HepG2 (cell line): ENCODE measurements at regions not wholly inside any gene's neighbourhood (a gene's known extent, or its start where the extent isn't known, plus 50 kb on each side); places are given as distances from the start of the nearest gene placed in this dataset.

ENCODE experiments used
- ATAC-seq: fragments of 200-7000 bp; cut with Tn5 transposase; 3 replicates; pipeline ENCODE4 v1.9.1; 2020; ENCODE audit warnings: mild to moderate bottlenecking, moderate library complexity
- BruUV-seq: library from RNA; stranded (reverse); fragments of 400-500 nt; replicated peaks from 2 replicates; lab custom pipeline; 2021; lab: Mats Ljungman, UMichigan
- CTCF ChIA-PET: fragments of 300-600 bp; formaldehyde crosslinking; extraction: SDS; loops from one replicate; lab custom pipeline; 2021; ENCODE audit warnings: low total read pairs, inconsistent platforms, low intra/inter-chr PET ratio; lab: Yijun Ruan, JAX
- POLR2A ChIA-PET: fragments of 350-600 bp; sonication (Branson Sonifier 250); formaldehyde crosslinking; loops from one replicate; lab custom pipeline; 2020; ENCODE audit warnings: antibody characterized with exemption, inconsistent platforms; lab: Yijun Ruan, JAX
- DNase-seq: peaks from one replicate; pipeline ENCODE4 v3.0.0-alpha.2; 2015; ENCODE audit warnings: low spot score
- FAIRE-seq: peaks from 3 replicates; lab custom pipeline; 2011; peaks lifted over from hg19 to GRCh38; lab: Jason Lieb, UNC
- H2AFZ ChIP-seq: one replicate; pipeline ENCODE4 v1.6.1; 2011; ENCODE audit warnings: low read length, inconsistent platforms
- H3K27ac ChIP-seq: fragments of 300-600 bp; 3 replicates; pipeline ENCODE4 v1.8.0; 2011; ENCODE audit warnings: mixed run types, mild to moderate bottlenecking, mixed read lengths, low read length, inconsistent platforms; ENCODE audit not compliant: insufficient read depth; ENCODE audit errors: extremely low read length
- H3K27me3 ChIP-seq, 2 experiments: fragments of 200-600 bp in 1 of 2; 2 replicates in 1 of 2; 3 replicates in 1 of 2; pipeline versions ENCODE4 v1.6.0 to v1.8.0; 2011; ENCODE audit warnings: low read length in 2 of 2, mild to moderate bottlenecking in 2 of 2, moderate library complexity in 2 of 2, inconsistent platforms in 1 of 2; ENCODE audit not compliant: insufficient read depth in 2 of 2, control insufficient read depth in 1 of 2
- H3K36me3 ChIP-seq, 2 experiments: fragments of 200-600 bp in 1 of 2; replicated peaks in 1 of 2; 2 replicates in 1 of 2; 3 replicates in 1 of 2; pipeline versions ENCODE4 v1.5.1 to v1.8.0; 2011; ENCODE audit warnings: low read length in 2 of 2, inconsistent platforms in 1 of 2; ENCODE audit not compliant: insufficient read depth in 2 of 2, control insufficient read depth in 1 of 2
- H3K4me1 ChIP-seq: 2 replicates; pipeline ENCODE4 v1.5.1; 2012; ENCODE audit warnings: low read length, inconsistent platforms; ENCODE audit not compliant: insufficient read depth
- H3K4me2 ChIP-seq: 2 replicates; pipeline ENCODE4 v1.6.0; 2011; ENCODE audit warnings: low read depth, low read length, inconsistent platforms
- H3K4me3 ChIP-seq, 3 experiments: fragments of 200-600 bp in 1 of 3; sonication (generic), shearing (Covaris generic) in 1 of 3; replicated peaks in 1 of 3; 2 replicates each; pipeline ENCODE4 v1.5.1; 2011 to 2016; ENCODE audit warnings: low read length in 3 of 3, inconsistent platforms in 2 of 3, low read depth in 2 of 3, mild to moderate bottlenecking in 2 of 3, control low read depth in 1 of 3, mixed read lengths in 1 of 3; ENCODE audit not compliant: insufficient read depth in 1 of 3
- H3K79me2 ChIP-seq: one replicate; pipeline ENCODE4 v1.6.1; 2011; ENCODE audit warnings: low read length, inconsistent platforms; ENCODE audit not compliant: insufficient read depth
- H3K9ac ChIP-seq: 2 replicates; pipeline ENCODE4 v1.6.0; 2011; ENCODE audit warnings: mild to moderate bottlenecking, low read depth, low read length, inconsistent platforms; ENCODE audit not compliant: insufficient read depth
- H3K9me3 ChIP-seq: 2 replicates; pipeline ENCODE4 v1.5.1; 2012; ENCODE audit warnings: mild to moderate bottlenecking, low read length
- H4K20me1 ChIP-seq: 2 replicates; pipeline ENCODE4 v1.6.0; 2011; ENCODE audit warnings: inconsistent platforms, mild to moderate bottlenecking, low read length, moderate library complexity; ENCODE audit not compliant: insufficient read depth
- GATA4 ChIP-seq: sonication (generic); IDR thresholded peaks from 2 replicates; pipeline ENCODE4 v1.6.1; 2016; ENCODE audit warnings: antibody characterized with exemption, low read depth, borderline replicate concordance
- KAT7 ChIP-seq: IDR thresholded peaks from 2 replicates; pipeline ENCODE4 v1.6.1; 2018; ENCODE audit warnings: borderline replicate concordance, missing compliant biosample characterization
- XBP1 ChIP-seq: sonication (generic); formaldehyde crosslinking; IDR thresholded peaks from 2 replicates; pipeline ENCODE4 v1.5.0; 2020; ENCODE audit warnings: missing genetic modification reagents
- ZFY ChIP-seq: sonication (generic); formaldehyde crosslinking; IDR thresholded peaks from 2 replicates; pipeline ENCODE4 v1.4.0; 2020; ENCODE audit warnings: missing genetic modification reagents
- ZNF572 ChIP-seq: sonication (generic); formaldehyde crosslinking; IDR thresholded peaks from 2 replicates; pipeline ENCODE4 v1.5.1; 2020; ENCODE audit warnings: mild to moderate bottlenecking, missing genetic modification reagents
- ZSCAN29 ChIP-seq: sonication (generic); formaldehyde crosslinking; conservative IDR thresholded peaks from 2 replicates; pipeline ENCODE4 v1.4.0; 2020; ENCODE audit warnings: mild to moderate bottlenecking, missing genetic modification reagents
- WGBS: methylation state at CpG from one replicate; pipeline ENCODE4 v1.1.6; 2017; ENCODE audit warnings: low lambda C conversion rate; 5-methylcytosine and 5-hydroxymethylcytosine counted together
- in situ Hi-C: cut with HindIII; loops from 2 replicates; pipeline ENCODE4 v1.10.0; 2017; ENCODE audit warnings: low pct_unique_long_range_greater_than_20kb; ENCODE audit not compliant: extremely low pct_ligation_motif_present
- intact Hi-C: fragments of 100-400 bp; cut with micrococcal nuclease; formaldehyde crosslinking; loops from one replicate; pipeline ENCODE4 v1.10.0; 2022; ENCODE audit not compliant: unreplicated experiment

DNA sequence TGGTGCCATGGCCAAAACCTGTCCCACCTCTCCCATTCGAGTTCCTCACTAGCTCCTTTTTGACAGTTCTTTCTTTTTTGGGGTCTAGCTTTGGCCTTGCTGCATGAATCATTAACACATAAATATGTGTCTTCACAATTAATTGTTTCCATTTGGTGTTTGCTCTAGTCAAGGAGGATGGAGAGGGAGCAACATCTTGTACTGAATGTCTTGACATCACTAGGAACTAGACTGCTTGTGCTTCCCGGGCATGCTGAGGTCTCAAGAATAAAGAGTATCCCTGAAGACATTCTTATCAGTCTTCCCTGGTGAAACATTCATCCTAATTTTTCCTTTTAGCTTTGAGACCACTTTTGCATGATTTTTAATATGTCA lies 77.0 kb upstream of the ESR1 start:
- FAIRE-seq: no peak
- Histone ChIP-seq H3K4me1 (no peaks in the 10 kb centered on the region), H3K9me3 (peaks cover 6% of the 10 kb centered on the region; the same call in 1 of the 2 replicates), H4K20me1 (no peaks in the 10 kb centered on the region), H3K36me3 (no peaks in the 10 kb centered on the region), H2AFZ (no peak overlapping the region), H3K27ac (no peak overlapping the region), H3K4me3 (no peak overlapping the region), H3K4me2 (no peak overlapping the region), H3K27me3 (peaks cover 0 to 1% of the 10 kb centered on the region in 2 experiments; a peak in 1 of 5 replicates), H3K9ac (no peak overlapping the region), H3K79me2 (no peaks in the 10 kb centered on the region)
- CTCF ChIA-PET: no interaction called here
- ATAC-seq: no peak
- POLR2A ChIA-PET: no interaction called here
- in situ Hi-C loops (no loop called here), intact Hi-C loops (no loop called here)
- BruUV-seq: no TSS peak
- 1% methylated on average over 2 of the region's 2 CpGs for WGBS
- TF ChIP-seq ZNF572: no peak
- DNase-seq: no peak

GRCh38 chr6:151731313-151731712 lies 76.2 kb upstream of the ESR1 start:
- Histone ChIP-seq H3K4me3 (no peak overlapping the region), H3K79me2 (no peaks in the 10 kb centered on the region), H3K36me3 (no peaks in the 10 kb centered on the region), H3K27me3 (peaks cover 0 to 1% of the 10 kb centered on the region in 2 experiments; a peak in 1 of 5 replicates), H3K27ac (no peak overlapping the region), H3K4me2 (no peak overlapping the region), H3K9ac (no peak overlapping the region), H2AFZ (no peak overlapping the region), H4K20me1 (no peaks in the 10 kb centered on the region), H3K4me1 (no peaks in the 10 kb centered on the region), H3K9me3 (peaks cover 6% of the 10 kb centered on the region; the same call in 1 of the 2 replicates)
- no peak for ATAC-seq
- in situ Hi-C loops (no loop called here), intact Hi-C loops (no loop called here)
- BruUV-seq: no TSS peak
- no peak for FAIRE-seq
- WGBS: 7% methylated on average over 3 of the region's 3 CpGs
- POLR2A ChIA-PET: no interaction called here
- DNase-seq: no peak
- CTCF ChIA-PET: no interaction called here
- TF ChIP-seq KAT7 (CRISPR knock-in tag): no peak
- no peak for TF ChIP-seq ZSCAN29
- no peak for TF ChIP-seq ZFY (CRISPR knock-in tag)
- no peak for TF ChIP-seq GATA4
- TF ChIP-seq XBP1: no peak
